ENCODE measurements at regions not wholly inside any gene's neighbourhood (a gene's known extent, or its start where the extent isn't known, plus 50 kb on each side); places are given as distances from the start of the nearest gene placed in this dataset.

DNA sequence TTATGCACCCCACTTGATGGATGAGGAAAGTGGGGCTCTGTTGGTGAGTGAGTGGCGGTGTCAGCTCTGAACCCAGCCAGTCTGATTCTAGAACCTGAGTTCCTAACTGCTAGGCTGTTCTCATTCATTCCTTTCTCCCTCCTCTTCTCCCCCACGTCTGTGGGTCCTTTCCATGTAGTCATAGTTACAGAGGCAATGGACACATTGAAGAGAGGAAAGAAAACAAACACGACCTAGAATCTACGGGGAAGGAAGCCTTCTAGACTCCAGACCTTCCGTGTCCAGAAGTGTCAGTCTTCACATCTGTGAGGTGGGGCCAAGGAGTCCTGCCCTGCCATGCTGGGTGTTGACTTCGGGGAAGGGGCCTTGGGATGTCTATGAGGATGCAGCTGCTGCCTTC lies 115.8 kb upstream of the WNT4 start:
- Histone ChIP-seq H3K27me3 (peaks cover 88% of the 10 kb centered on the region), H3K27ac (no peak overlapping the region), H3K4me3 (no peak overlapping the region), H3K36me3 (no peaks in the 10 kb centered on the region), H3K4me1 (no peaks in the 10 kb centered on the region), H3K9me3 (no peaks in the 10 kb centered on the region)
- TF ChIP-seq EP300 (IDR thresholded peaks at IDR 0.05) (no peak), POLR2A (IDR thresholded peaks at IDR 0.05) (no peak), CTCF (IDR thresholded peaks at IDR 0.05) (no peak), POLR2AphosphoS5 (IDR thresholded peaks at IDR 0.05) (no peak)
- no peak for ATAC-seq
- WGBS, 2 donors (ENCODE audit: low coverage in 1 of 2), result 14 to 32% methylated on average over 2 to 3 of the region's 6 CpGs

DNA sequence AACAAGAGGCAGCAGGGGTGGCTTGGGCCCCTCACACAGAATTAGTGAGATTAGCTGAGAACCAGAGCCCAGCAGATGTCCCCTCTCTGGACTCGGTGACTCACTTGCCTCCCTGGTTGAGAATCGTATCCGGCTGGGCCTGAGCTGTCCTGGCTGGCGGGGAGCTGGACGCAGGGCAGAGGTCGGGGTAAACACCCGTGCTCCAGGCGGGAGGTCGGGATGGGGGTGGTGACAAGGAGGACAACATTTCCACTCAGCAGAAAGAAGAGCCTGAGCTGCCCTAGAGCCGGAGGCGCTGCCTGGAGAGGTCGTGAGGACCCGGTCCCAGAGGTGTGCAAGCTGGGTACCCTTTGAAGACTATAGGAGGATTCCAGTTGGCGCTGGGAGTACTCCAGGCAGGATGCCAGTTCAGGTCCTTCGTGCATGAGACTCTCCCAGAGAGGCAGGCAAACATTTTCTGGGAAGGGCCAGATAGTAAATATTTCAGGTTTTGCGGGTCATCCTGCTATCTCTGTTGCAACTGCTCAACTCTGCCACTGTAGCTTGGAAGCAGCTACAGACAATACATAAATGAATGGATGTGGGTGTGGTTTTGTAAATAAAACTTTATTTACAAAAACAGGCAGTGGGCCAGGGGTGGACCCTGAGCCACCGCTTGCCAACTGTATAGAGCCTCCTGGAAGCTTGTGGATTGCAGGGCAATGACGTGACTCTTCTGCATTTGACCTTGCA lies 116.8 kb upstream of the WNT4 start:
- no peak overlapping the region for H3K27ac ChIP-seq
- no peaks in the 10 kb centered on the region for H3K4me1 ChIP-seq
- ATAC-seq, result no peak
- no peak overlapping the region for H3K4me3 ChIP-seq
- H3K36me3 ChIP-seq, result no peaks in the 10 kb centered on the region
- no peaks in the 10 kb centered on the region for H3K9me3 ChIP-seq
- TF ChIP-seq POLR2AphosphoS5 (IDR thresholded peaks at IDR 0.05) (no peak), CTCF (IDR thresholded peaks at IDR 0.05) (no peak), EP300 (IDR thresholded peaks at IDR 0.05) (no peak), POLR2A (IDR thresholded peaks at IDR 0.05) (no peak)
- peaks cover 88% of the 10 kb centered on the region for H3K27me3 ChIP-seq
- WGBS, 2 donors (ENCODE audit: low coverage in 1 of 2), result 72% methylated on average over 13 of the region's 18 CpGs; no CpG with 5 or more reads in 1 of the 2 donors

- H3K36me3 ChIP-seq, result no peaks in the 10 kb centered on the region
- peaks cover 88% of the 10 kb centered on the region for H3K27me3 ChIP-seq
- no peak for ATAC-seq
- 79 to 87% methylated on average over 16 to 20 of the region's 21 CpGs for WGBS, 2 donors (ENCODE audit: low coverage in 1 of 2)
- H3K4me3 ChIP-seq, result no peak overlapping the region
- no peak overlapping the region for H3K27ac ChIP-seq
- H3K9me3 ChIP-seq, result no peaks in the 10 kb centered on the region
- TF ChIP-seq EP300 (IDR thresholded peaks at IDR 0.05), result no peak
- H3K4me1 ChIP-seq, result no peaks in the 10 kb centered on the region
Observed at GRCh38 chr1:22260860-22261432, 118.0 kb upstream of the WNT4 start.

DNA sequence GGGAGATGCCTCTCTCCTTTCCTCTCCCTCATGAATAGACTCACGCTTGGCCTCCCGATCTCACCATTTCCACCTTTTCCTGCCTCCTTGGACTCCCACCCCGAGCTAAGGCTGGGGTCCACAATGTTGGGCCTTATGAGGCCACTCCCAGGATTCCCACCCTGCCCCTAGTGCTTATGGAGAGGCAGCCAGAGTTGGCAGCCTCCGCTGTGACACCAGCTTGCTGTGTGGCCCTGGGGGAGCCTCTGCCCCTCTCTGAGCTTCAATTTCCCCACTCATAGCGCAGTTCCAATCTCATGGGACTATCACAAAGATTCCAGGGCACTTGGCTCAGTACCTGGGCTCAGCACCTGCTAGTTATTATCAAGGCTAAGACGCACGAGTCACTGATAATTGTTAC lies 118.7 kb upstream of the WNT4 start:
- WGBS, 2 donors (ENCODE audit: low coverage in 1 of 2), result 88 to 100% methylated on average over 3 to 6 of the region's 7 CpGs
- no peak for ATAC-seq
- H3K4me3 ChIP-seq, result no peak overlapping the region

DNA sequence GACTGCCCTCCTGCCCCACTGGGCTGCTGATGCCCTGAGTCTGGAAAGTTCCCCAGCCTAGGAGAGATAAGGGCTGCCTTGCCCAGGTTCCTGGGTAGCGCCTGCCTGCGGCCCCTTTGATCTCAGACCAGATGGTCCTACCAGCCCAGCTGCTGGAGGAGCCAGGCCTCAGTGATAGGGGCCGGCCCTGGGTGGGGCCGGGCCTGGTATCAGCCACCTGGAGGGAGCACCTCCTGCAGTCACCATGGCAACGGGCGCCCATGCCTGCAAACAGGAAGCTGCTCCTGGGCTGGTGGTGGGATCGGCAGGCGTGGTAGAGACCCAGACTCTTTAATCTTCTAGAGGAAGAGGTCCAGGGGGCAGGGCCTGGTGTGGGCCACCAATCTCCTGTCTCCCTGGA lies 119.7 kb upstream of the WNT4 start:
- Histone ChIP-seq H3K9me3 (no peaks in the 10 kb centered on the region), H3K27me3 (peaks cover 88% of the 10 kb centered on the region), H3K36me3 (no peaks in the 10 kb centered on the region), H3K27ac (no peak overlapping the region), H3K4me1 (no peaks in the 10 kb centered on the region), H3K4me3 (no peak overlapping the region)
- WGBS, 2 donors (ENCODE audit: low coverage in 1 of 2), result no CpG with 5 or more reads among the region's 8 CpGs
- no peak for TF ChIP-seq POLR2A (IDR thresholded peaks at IDR 0.05)
- TF ChIP-seq CTCF (IDR thresholded peaks at IDR 0.05), result no peak
- TF ChIP-seq EP300 (IDR thresholded peaks at IDR 0.05), result no peak
- TF ChIP-seq POLR2AphosphoS5 (IDR thresholded peaks at IDR 0.05), result no peak
- ATAC-seq, result no peak

More for the DNA sequence above, 118.7 kb upstream of the WNT4 start:
- no peaks in the 10 kb centered on the region for H3K36me3 ChIP-seq
- H3K9me3 ChIP-seq, result no peaks in the 10 kb centered on the region
- peaks cover 88% of the 10 kb centered on the region for H3K27me3 ChIP-seq
- no peaks in the 10 kb centered on the region for H3K4me1 ChIP-seq
- TF ChIP-seq CTCF (IDR thresholded peaks at IDR 0.05) (no peak), EP300 (IDR thresholded peaks at IDR 0.05) (no peak), POLR2AphosphoS5 (IDR thresholded peaks at IDR 0.05) (no peak), POLR2A (IDR thresholded peaks at IDR 0.05) (no peak)
- H3K27ac ChIP-seq, result no peak overlapping the region

All from gastroesophageal sphincter (tissue), 4 donors.